Skeletal muscle satellite cell (primary cell): ENCODE measurements at regions not wholly inside any gene's neighbourhood (a gene's known extent, or its start where the extent isn't known, plus 50 kb on each side); places are given as distances from the start of the nearest gene placed in this dataset. TPM values are rescaled to one million over a fixed set of nuclear protein-coding genes. Genes with fewer than 3 reads are reported as not detected.

Experiments used
- small RNA-seq: library from RNA; depleted of rRNA; stranded (forward); fragments of <200 nt; gene quantifications from one replicate; pipeline ENCODE3, GENCODE V24; 2012

Small RNAs in the stretch of these regions (small RNA-seq; reads per million reads assigned to genes)
- gene AC023511.2 (not detected), gene RNA5SP356 (not detected)
